ENCODE measurements at regions not wholly inside any gene's neighbourhood (a gene's known extent, or its start where the extent isn't known, plus 50 kb on each side); places are given as distances from the start of the nearest gene placed in this dataset.

- TF ChIP-seq POLR2A (IDR thresholded peaks at IDR 0.05; ENCODE audit: low read length): no peak
- TF ChIP-seq GATA1 (IDR thresholded peaks at IDR 0.05; ENCODE audit: low read depth, low read length): no peak
Measured at GRCh38 chr6:51118792-51119191, 300.1 kb downstream of the TFAP2B start.

All from erythroblast (primary cell).